HepG2 (cell line): ENCODE measurements at regions not wholly inside any gene's neighbourhood (a gene's known extent, or its start where the extent isn't known, plus 50 kb on each side); places are given as distances from the start of the nearest gene placed in this dataset.

Experiments used
- ATAC-seq: fragments of 200-7000 bp; cut with Tn5 transposase; 3 replicates; pipeline ENCODE4 v1.9.1; 2020; ENCODE audit warnings: mild to moderate bottlenecking, moderate library complexity
- BruUV-seq: library from RNA; stranded (reverse); fragments of 400-500 nt; replicated peaks from 2 replicates; lab custom pipeline; 2021; lab: Mats Ljungman, UMichigan
- CTCF ChIA-PET: fragments of 300-600 bp; formaldehyde crosslinking; extraction: SDS; loops from one replicate; lab custom pipeline; 2021; ENCODE audit warnings: low total read pairs, inconsistent platforms, low intra/inter-chr PET ratio; lab: Yijun Ruan, JAX
- POLR2A ChIA-PET: fragments of 350-600 bp; sonication (Branson Sonifier 250); formaldehyde crosslinking; loops from one replicate; lab custom pipeline; 2020; ENCODE audit warnings: antibody characterized with exemption, inconsistent platforms; lab: Yijun Ruan, JAX
- DNase-seq: peaks from one replicate; pipeline ENCODE4 v3.0.0-alpha.2; 2015; ENCODE audit warnings: low spot score
- FAIRE-seq: peaks from 3 replicates; lab custom pipeline; 2011; peaks lifted over from hg19 to GRCh38; lab: Jason Lieb, UNC
- H2AFZ ChIP-seq: one replicate; pipeline ENCODE4 v1.6.1; 2011; ENCODE audit warnings: low read length, inconsistent platforms
- H3K27ac ChIP-seq: fragments of 300-600 bp; 3 replicates; pipeline ENCODE4 v1.8.0; 2011; ENCODE audit warnings: mixed run types, mild to moderate bottlenecking, mixed read lengths, low read length, inconsistent platforms; ENCODE audit not compliant: insufficient read depth; ENCODE audit errors: extremely low read length
- H3K27me3 ChIP-seq, 2 experiments: fragments of 200-600 bp in 1 of 2; 2 replicates in 1 of 2; 3 replicates in 1 of 2; pipeline versions ENCODE4 v1.6.0 to v1.8.0; 2011; ENCODE audit warnings: low read length in 2 of 2, mild to moderate bottlenecking in 2 of 2, moderate library complexity in 2 of 2, inconsistent platforms in 1 of 2; ENCODE audit not compliant: insufficient read depth in 2 of 2, control insufficient read depth in 1 of 2
- H3K36me3 ChIP-seq, 2 experiments: fragments of 200-600 bp in 1 of 2; replicated peaks in 1 of 2; 2 replicates in 1 of 2; 3 replicates in 1 of 2; pipeline versions ENCODE4 v1.5.1 to v1.8.0; 2011; ENCODE audit warnings: low read length in 2 of 2, inconsistent platforms in 1 of 2; ENCODE audit not compliant: insufficient read depth in 2 of 2, control insufficient read depth in 1 of 2
- H3K4me1 ChIP-seq: 2 replicates; pipeline ENCODE4 v1.5.1; 2012; ENCODE audit warnings: low read length, inconsistent platforms; ENCODE audit not compliant: insufficient read depth
- H3K4me2 ChIP-seq: 2 replicates; pipeline ENCODE4 v1.6.0; 2011; ENCODE audit warnings: low read depth, low read length, inconsistent platforms
- H3K4me3 ChIP-seq, 3 experiments: fragments of 200-600 bp in 1 of 3; sonication (generic), shearing (Covaris generic) in 1 of 3; replicated peaks in 1 of 3; 2 replicates each; pipeline ENCODE4 v1.5.1; 2011 to 2016; ENCODE audit warnings: low read length in 3 of 3, inconsistent platforms in 2 of 3, low read depth in 2 of 3, mild to moderate bottlenecking in 2 of 3, control low read depth in 1 of 3, mixed read lengths in 1 of 3; ENCODE audit not compliant: insufficient read depth in 1 of 3
- H3K79me2 ChIP-seq: one replicate; pipeline ENCODE4 v1.6.1; 2011; ENCODE audit warnings: low read length, inconsistent platforms; ENCODE audit not compliant: insufficient read depth
- H3K9ac ChIP-seq: 2 replicates; pipeline ENCODE4 v1.6.0; 2011; ENCODE audit warnings: mild to moderate bottlenecking, low read depth, low read length, inconsistent platforms; ENCODE audit not compliant: insufficient read depth
- H3K9me3 ChIP-seq: 2 replicates; pipeline ENCODE4 v1.5.1; 2012; ENCODE audit warnings: mild to moderate bottlenecking, low read length
- H4K20me1 ChIP-seq: 2 replicates; pipeline ENCODE4 v1.6.0; 2011; ENCODE audit warnings: inconsistent platforms, mild to moderate bottlenecking, low read length, moderate library complexity; ENCODE audit not compliant: insufficient read depth
- KDM3A ChIP-seq: IDR thresholded peaks from 2 replicates; pipeline ENCODE4 v1.6.1; 2018; ENCODE audit warnings: low read depth, missing compliant biosample characterization
- MNT ChIP-seq: fragments of 450-650 bp; IDR thresholded peaks from 2 replicates; pipeline ENCODE4 v1.6.1; 2016
- NCOA5 ChIP-seq: sonication (generic); formaldehyde crosslinking; IDR thresholded peaks from 2 replicates; pipeline ENCODE4 v1.4.0; 2020; ENCODE audit warnings: missing genetic modification reagents
- TRIM22 ChIP-seq: fragments of 450-650 bp; IDR thresholded peaks from 2 replicates; pipeline ENCODE4 v1.6.1; 2017
- ZEB1 ChIP-seq: IDR thresholded peaks from 2 replicates; pipeline ENCODE4 v1.6.1; 2012; ENCODE audit warnings: mild to moderate bottlenecking, low read depth, inconsistent platforms; ENCODE audit not compliant: insufficient replicate concordance
- ZFP36L2 ChIP-seq: sonication (generic); formaldehyde crosslinking; IDR thresholded peaks from 2 replicates; pipeline ENCODE4 v1.4.0; 2020; ENCODE audit warnings: missing genetic modification reagents
- ZNF460 ChIP-seq: sonication (generic); formaldehyde crosslinking; IDR thresholded peaks from 2 replicates; pipeline ENCODE4 v1.5.1; 2020; ENCODE audit warnings: missing genetic modification reagents, mild to moderate bottlenecking, borderline replicate concordance
- ZNF784 ChIP-seq: sonication (generic); formaldehyde crosslinking; IDR thresholded peaks from 2 replicates; pipeline ENCODE4 v1.5.1; 2020; ENCODE audit warnings: missing genetic modification reagents, mild to moderate bottlenecking, borderline replicate concordance
- whole genome bisulfite sequencing: methylation state at CpG from one replicate; pipeline ENCODE4 v1.1.6; 2017; ENCODE audit warnings: low lambda C conversion rate; 5-methylcytosine and 5-hydroxymethylcytosine counted together
- in situ Hi-C: cut with HindIII; loops from 2 replicates; pipeline ENCODE4 v1.10.0; 2017; ENCODE audit warnings: low pct_unique_long_range_greater_than_20kb; ENCODE audit not compliant: extremely low pct_ligation_motif_present
- intact Hi-C: fragments of 100-400 bp; cut with micrococcal nuclease; formaldehyde crosslinking; loops from one replicate; pipeline ENCODE4 v1.10.0; 2022; ENCODE audit not compliant: unreplicated experiment

GRCh38 chr7:26441002-26441521 lies 149.4 kb downstream of the SNX10 start (continued):
- TF ChIP-seq ZNF784, result no peak
- no peak for TF ChIP-seq KDM3A (CRISPR knock-in tag)
- TF ChIP-seq ZNF460 (CRISPR knock-in tag), result no peak
- TF ChIP-seq TRIM22, result no peak
- TF ChIP-seq, all 625 proteins: peak for 0

GRCh38 chr7:26441611-26442277 lies 150.1 kb downstream of the SNX10 start:
- no peak for FAIRE-seq
- peaks cover 0 to 11% of the 10 kb centered on the region in 2 experiments; a peak in 3 of 5 replicates for H3K27me3 ChIP-seq
- in situ Hi-C loops (no loop called here), intact Hi-C loops (no loop called here)
- H3K79me2 ChIP-seq, result no peaks in the 10 kb centered on the region
- no peak overlapping the region for H3K9ac ChIP-seq
- ChIA-PET CTCF (no interaction called here), POLR2A (no interaction called here)
- BruUV-seq, result no TSS peak
- H3K36me3 ChIP-seq, result no peaks in the 10 kb centered on the region
- no peak for DNase-seq
- WGBS, result 64% methylated on average over 7 of the region's 7 CpGs
- H4K20me1 ChIP-seq, result no peaks in the 10 kb centered on the region
- ATAC-seq, result no peak
- no peak overlapping the region for H2AFZ ChIP-seq
- H3K4me3 ChIP-seq, result no peak overlapping the region
- H3K4me2 ChIP-seq, result no peak overlapping the region
- no peak overlapping the region for H3K27ac ChIP-seq
- no peaks in the 10 kb centered on the region for H3K9me3 ChIP-seq
- H3K4me1 ChIP-seq, result no peaks in the 10 kb centered on the region
- TF ChIP-seq NCOA5 (no peak), ZFP36L2 (CRISPR knock-in tag) (no peak), ZEB1 (no peak), MNT (0 out of 2 replicates have a peak, but pooled peaks have one; percentile 53)
